ENCODE measurements at regions not wholly inside any gene's neighbourhood (a gene's known extent, or its start where the extent isn't known, plus 50 kb on each side); places are given as distances from the start of the nearest gene placed in this dataset.
"Not testable (repeated sequence)": the region's sequence is repeated elsewhere in the genome, so short reads cannot be mapped to it uniquely, and the experiment has no call there.

- no peak for DNase-seq
Observed at GRCh38 chr2:41187376-41188122, 735.7 kb upstream of the SLC8A1 start.

GRCh38 chr2:41194230-41194629, 742.3 kb upstream of the SLC8A1 start:
- no peak for DNase-seq

DNA sequence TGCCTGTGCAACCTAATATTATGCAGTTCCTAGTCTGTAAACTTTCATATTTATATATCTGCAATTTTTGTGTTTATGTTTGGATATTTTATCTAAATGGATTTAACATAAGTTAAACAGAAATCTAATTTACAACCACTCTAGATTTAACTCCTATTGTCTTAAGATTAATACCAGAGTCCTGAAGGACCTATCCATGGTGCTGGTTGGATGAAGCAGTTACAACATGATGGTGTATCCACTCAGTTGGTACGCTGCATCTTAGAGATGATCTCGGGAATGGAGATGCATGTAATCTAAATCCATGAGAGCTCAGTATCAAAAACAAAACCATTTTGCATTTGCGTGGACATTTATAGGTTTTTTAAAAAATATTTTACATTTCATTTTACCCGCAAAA, 745.9 kb upstream of the SLC8A1 start:
- no peak for DNase-seq

GRCh38 chr2:41199334-41199733, 747.4 kb upstream of the SLC8A1 start:
- peak; percentile 72 for DNase-seq

- DNase-seq: no peak
Observed at GRCh38 chr2:41204315-41204714, 752.4 kb upstream of the SLC8A1 start.

GRCh38 chr2:41206004-41206403, 754.1 kb upstream of the SLC8A1 start:
- DNase-seq: no peak

DNA sequence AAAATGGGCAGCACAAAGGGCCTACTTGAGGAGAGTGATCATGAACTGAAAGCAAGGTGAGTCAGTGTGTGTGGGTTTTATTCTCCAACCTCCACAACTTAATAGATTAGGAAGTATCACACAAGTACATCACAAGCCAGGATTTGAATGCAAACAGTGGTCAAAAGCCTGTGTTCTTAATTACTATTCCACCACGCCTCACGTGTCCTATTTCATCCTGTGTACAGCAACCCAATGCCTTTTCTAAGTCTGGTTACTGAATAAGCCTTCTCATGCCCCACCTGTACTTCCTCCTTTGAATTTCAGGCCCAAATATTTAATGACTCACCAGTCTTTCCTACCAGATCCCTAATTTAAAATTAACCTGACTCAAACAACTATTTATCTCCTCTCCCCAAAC, 755.7 kb upstream of the SLC8A1 start:
- DNase-seq: no peak

DNA sequence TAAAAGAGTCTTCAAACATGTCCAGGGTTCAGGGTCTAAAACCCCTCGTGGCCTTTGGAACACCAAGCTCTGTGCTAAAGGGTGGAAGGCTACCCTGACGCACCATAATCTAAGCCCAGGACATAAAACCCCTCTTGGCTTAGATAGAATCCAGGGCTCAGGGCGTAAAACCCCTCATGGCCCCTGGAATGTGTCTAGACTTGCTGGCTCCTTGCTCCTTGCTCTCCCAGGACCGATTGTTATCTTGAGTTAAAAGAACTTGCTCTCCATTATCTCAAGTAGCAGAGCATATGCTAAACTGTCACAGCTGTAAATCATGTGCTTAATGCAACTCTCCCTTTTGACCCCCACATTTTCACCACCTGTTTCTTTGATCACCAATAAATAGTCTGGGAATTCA, 758.1 kb upstream of the SLC8A1 start:
- DNase-seq: not testable (repeated sequence)

GRCh38 chr2:41216978-41217377, 765.1 kb upstream of the SLC8A1 start:
- DNase-seq: no peak

DNA sequence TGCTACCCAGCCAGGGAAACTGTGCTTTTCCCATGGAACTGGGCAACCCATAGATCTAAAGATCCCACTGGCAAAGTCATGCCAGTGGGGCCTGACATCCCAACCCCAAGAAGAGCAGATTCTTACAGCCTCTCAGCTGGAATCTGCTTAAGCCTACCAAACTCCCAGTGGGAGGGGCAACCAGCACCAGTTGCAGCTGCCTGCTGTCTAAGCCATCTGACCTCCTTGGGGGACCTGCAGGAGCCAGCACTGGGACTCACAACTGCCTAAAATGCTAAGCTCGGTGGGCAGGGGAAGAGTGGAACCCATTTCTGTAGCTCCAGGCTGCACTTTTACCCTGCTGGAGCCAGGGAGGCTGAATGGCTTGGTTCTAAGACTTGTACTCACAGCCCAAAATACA, 770.7 kb upstream of the SLC8A1 start:
- peak; percentile 8 for DNase-seq

DNA sequence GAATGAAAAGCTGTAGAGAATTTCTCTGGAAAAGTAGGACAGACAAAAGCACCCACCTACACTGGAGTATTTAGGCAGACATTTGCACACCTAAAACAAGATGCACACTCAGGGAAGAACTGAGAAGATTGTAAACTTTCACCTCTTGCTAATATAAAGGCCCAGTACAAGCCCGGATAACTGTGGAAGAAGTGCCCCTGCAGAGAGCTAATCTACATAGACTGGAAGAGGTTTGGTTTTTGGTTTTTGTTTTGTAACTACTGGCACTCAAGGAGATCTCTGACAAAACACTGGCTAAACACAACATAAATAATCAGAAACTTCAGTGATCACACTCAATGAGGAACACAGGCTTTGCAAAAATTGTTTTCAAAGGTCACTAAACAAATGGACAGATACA, 782.2 kb upstream of the SLC8A1 start:
- no peak for DNase-seq

DNA sequence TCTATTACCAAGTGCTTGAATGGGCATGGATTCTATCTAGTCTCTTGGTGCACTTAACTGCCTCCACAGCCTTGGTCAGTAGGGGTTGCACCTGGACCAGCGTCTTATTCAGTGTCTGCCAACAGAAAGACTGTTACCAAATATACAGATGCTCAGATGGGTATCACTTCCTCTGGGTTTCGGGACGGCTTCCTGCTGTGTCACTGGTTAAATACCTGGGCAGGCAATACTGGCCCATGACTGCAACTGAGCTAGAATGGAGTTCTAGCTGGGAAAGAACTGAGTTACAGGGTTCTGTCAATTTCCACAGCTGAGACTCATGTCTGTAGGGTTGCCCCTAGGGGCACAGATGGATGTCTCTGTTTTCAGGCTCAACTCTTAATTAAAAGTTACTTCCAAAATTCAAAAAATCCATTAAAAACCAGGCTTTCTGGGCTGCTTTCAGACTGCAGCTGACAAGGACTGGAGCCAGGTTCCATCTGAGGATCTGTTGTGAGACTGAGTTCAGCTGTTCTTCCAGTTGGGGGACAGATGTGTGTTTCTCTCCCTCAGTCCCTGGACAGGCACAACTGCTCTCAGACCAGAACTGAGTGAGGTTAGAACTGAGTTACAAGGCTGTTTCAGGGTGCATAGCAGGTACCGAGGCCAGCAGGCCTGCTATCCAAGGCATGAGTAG, 789.6 kb upstream of the SLC8A1 start:
- DNase-seq: no peak

- DNase-seq: no peak
Observed at GRCh38 chr2:41242001-41242331, 790.1 kb upstream of the SLC8A1 start.

DNA sequence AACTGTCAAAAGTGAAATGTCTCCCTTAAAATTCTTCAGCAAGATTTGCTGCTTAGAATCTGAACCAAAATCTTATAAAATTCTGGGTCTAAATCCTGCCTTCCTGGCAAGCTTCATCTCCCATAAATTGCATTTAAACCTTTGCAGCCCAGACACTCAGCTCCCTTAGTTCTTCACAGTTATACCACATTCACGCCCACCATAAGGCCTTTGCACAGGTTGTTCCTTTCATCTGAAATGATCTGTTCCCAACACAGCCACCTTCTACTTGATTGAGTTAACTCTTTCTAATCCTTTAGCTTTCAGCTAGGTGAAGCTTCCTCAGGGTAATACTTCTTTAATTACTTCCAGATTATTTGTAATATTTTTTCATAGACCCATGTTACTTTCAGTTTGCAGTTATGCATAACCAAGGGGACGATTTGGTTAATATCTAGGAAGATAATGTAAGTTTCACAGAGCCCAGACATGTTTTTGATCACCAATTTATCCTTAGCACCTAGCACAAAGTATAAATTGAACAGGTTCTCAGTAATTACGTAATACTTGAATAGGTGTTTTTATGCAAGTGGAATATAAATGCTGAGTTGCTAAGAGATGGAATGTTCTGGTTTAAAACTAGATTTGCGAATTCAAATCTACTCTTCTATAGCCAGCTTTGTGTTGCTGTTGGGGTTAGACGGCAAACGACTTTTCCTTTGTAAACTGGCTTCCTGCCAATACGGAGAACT, 779.7 kb upstream of the PKDCC start:
- no peak for DNase-seq

GRCh38 chr2:41283079-41283775, 764.6 kb upstream of the PKDCC start:
- DNase-seq: no peak

DNA sequence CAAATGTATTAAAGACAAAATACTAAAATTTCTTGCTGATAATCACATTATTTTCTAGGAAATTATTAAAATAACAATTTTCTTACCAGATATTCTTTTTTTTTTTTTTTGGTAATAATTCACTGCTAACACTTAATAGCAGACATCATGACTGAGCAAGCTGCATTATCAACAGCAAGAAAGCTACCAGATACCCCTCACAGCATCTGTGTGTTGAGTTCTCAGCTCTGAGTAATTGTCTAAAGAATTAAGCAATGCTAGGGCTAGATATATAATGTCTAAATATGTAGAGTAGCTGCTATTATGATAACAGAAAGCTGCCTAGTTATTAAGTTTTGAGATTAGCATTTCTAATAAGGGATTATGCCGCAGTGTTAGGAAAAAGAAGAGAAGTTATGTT, 754.3 kb upstream of the PKDCC start:
- no peak for DNase-seq

DNA sequence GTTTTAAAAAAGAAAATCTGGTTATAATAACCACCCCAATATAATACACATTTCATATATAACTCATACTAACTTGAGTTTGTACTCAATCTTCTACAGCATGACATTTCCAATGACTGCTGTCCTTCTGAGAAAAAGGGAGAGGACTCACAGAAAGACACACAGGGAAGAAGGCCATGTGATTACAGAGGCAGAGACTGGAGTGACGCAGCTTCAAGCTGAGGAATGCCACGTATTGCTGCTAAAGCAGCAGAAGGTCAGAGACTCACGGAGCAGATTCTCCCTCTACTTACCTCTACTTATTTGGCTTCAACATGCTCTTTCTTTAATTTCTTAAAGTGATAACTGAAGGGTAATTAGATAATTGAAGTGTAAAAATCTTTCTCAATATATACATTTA, 753.5 kb upstream of the PKDCC start:
- DNase-seq: no peak

DNA sequence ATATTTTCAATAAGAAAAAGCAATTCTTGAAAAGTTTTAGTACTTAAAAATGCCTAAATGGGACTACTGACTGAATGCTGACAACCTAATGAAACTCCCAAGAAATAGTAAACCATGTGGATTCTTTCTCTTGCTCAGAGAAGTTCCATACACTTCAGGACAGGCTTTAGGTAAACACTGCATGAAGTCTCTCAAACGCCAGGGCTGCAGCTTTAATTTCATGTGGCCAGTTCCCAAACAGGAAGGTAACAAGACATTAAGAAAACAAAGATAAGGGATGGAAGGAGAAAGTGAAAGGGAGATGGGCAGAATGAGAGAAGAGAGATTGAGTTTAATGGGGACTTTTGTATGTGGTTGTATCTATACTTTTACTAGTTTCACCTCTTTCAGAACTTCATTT, 734.7 kb upstream of the PKDCC start:
- DNase-seq: no peak

GRCh38 chr2:41314511-41315070, 733.2 kb upstream of the PKDCC start:
- no peak for DNase-seq

- DNase-seq: no peak
Observed at GRCh38 chr2:41319437-41319836, 728.4 kb upstream of the PKDCC start.

DNA sequence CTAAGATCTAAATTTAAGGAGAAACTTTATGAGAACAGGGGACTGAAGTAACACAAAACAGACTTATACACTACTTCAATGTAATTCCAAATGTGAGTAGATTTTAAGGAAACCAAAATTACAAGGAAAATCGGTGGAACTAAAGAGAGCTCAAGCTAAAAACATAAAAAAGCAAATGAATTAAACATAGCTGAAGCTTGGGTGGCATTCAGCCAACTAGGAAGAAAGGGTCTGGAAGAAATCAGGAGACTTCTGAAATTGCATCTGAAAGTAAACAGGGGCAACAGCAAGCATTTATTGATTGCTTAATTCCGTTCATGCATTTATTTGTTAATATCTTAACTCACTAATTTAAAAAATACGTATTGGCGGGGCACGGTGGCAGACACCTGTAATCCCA, 727.3 kb upstream of the PKDCC start:
- DNase-seq: no peak

GRCh38 chr2:41321351-41321750, 726.5 kb upstream of the PKDCC start:
- DNase-seq: no peak

DNA sequence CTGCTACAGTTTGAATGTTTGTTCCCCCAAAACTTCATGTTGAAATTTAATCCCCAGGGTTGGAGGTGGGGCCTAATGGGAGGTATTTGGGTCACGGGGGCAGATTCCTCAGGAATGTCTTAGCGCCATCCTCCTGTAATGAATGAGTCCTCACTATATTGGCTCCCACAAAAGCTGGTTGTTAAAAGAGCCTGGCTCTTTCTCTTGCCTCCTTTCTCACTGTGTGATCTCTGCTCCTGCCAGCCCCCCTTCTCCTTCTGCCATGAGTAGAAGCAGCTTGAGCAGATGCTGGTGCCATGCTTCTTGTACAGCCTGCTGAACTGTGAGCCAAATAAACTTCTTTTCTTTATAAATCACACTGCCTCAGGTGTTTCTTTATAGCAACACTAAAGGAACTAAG, 721.0 kb upstream of the PKDCC start:
- DNase-seq: no peak
